ENCODE measurements at regions not wholly inside any gene's neighbourhood (a gene's known extent, or its start where the extent isn't known, plus 50 kb on each side); places are given as distances from the start of the nearest gene placed in this dataset.

GRCh38 chr21:35900539-35900938 lies 159.8 kb downstream of the SETD4 start:
- H3K9me3 ChIP-seq = no peaks in the 10 kb centered on the region
- H3K4me3 ChIP-seq = no peak overlapping the region
- no peaks in the 10 kb centered on the region for H3K36me3 ChIP-seq
- intact Hi-C loops (cut with DNase I; ENCODE audit: low total_unique reads) = no loop called here
- H3K27ac ChIP-seq = no peak overlapping the region
- H3K27me3 ChIP-seq = no peaks in the 10 kb centered on the region
- no peak for DNase-seq
- ATAC-seq = no peak
- no peaks in the 10 kb centered on the region for H3K4me1 ChIP-seq
- in situ Hi-C loops (cut with MboI; ENCODE audit: low sequenced_read_pairs in 4 of 4) = no loop called here
- TF ChIP-seq CTCF (IDR thresholded peaks at IDR 0.05 in 4 of 5, conservative IDR thresholded peaks at IDR 0.05 in 1 of 5) (no peak), POLR2A (IDR thresholded peaks at IDR 0.05) (no peak)

- Histone ChIP-seq H3K4me3 (no peak overlapping the region), H3K27ac (no peak overlapping the region), H3K9me3 (no peaks in the 10 kb centered on the region), H3K4me1 (no peaks in the 10 kb centered on the region), H3K27me3 (no peaks in the 10 kb centered on the region), H3K36me3 (no peaks in the 10 kb centered on the region)
- intact Hi-C loops (cut with DNase I; ENCODE audit: low total_unique reads) = no loop called here
- in situ Hi-C loops (cut with MboI; ENCODE audit: low sequenced_read_pairs in 4 of 4) = no loop called here
- TF ChIP-seq CTCF (IDR thresholded peaks at IDR 0.05 in 4 of 5, conservative IDR thresholded peaks at IDR 0.05 in 1 of 5) (no peak), POLR2A (IDR thresholded peaks at IDR 0.05) (no peak)
- DNase-seq (no peak), ATAC-seq (no peak)
Observed at GRCh38 chr21:35896060-35896459, 164.3 kb downstream of the SETD4 start.

GRCh38 chr21:35895598-35895997 lies 164.7 kb downstream of the SETD4 start:
- Histone ChIP-seq H3K4me1 (no peaks in the 10 kb centered on the region), H3K4me3 (no peak overlapping the region), H3K9me3 (no peaks in the 10 kb centered on the region), H3K27ac (no peak overlapping the region), H3K27me3 (no peaks in the 10 kb centered on the region), H3K36me3 (no peaks in the 10 kb centered on the region)
- intact Hi-C loops (cut with DNase I; ENCODE audit: low total_unique reads) (no loop called here), in situ Hi-C loops (cut with MboI; ENCODE audit: low sequenced_read_pairs in 4 of 4) (no loop called here)
- no peak for ATAC-seq
- no peak for TF ChIP-seq CTCF (IDR thresholded peaks at IDR 0.05 in 4 of 5, conservative IDR thresholded peaks at IDR 0.05 in 1 of 5)
- TF ChIP-seq POLR2A (IDR thresholded peaks at IDR 0.05) = no peak
- DNase-seq = no peak

GRCh38 chr21:35893156-35893555 lies 167.2 kb downstream of the SETD4 start:
- no peaks in the 10 kb centered on the region for H3K9me3 ChIP-seq
- no peak for TF ChIP-seq CTCF (IDR thresholded peaks at IDR 0.05 in 4 of 5, conservative IDR thresholded peaks at IDR 0.05 in 1 of 5)
- TF ChIP-seq POLR2A (IDR thresholded peaks at IDR 0.05) = no peak
- H3K4me3 ChIP-seq = no peak overlapping the region
- no peaks in the 10 kb centered on the region for H3K36me3 ChIP-seq
- intact Hi-C loops (cut with DNase I; ENCODE audit: low total_unique reads) = no loop called here
- no peaks in the 10 kb centered on the region for H3K4me1 ChIP-seq
- DNase-seq = no peak
- H3K27ac ChIP-seq = no peak overlapping the region
- ATAC-seq = no peak
- in situ Hi-C loops (cut with MboI; ENCODE audit: low sequenced_read_pairs in 4 of 4) = no loop called here
- no peaks in the 10 kb centered on the region for H3K27me3 ChIP-seq

- Histone ChIP-seq H3K27me3 (peaks cover 0 to 4% (median 0%) of the 10 kb centered on the region in 3 donors), H3K9me3 (no peaks in the 10 kb centered on the region), H3K4me1 (no peaks in the 10 kb centered on the region), H3K27ac (no peak overlapping the region), H3K4me3 (no peak overlapping the region), H3K36me3 (no peaks in the 10 kb centered on the region)
- ATAC-seq (no peak), DNase-seq (no peak)
- TF ChIP-seq POLR2A (IDR thresholded peaks at IDR 0.05) (no peak), CTCF (IDR thresholded peaks at IDR 0.05 in 4 of 5, conservative IDR thresholded peaks at IDR 0.05 in 1 of 5) (no peak)
- intact Hi-C loops (cut with DNase I; ENCODE audit: low total_unique reads) = no loop called here
- in situ Hi-C loops (cut with MboI; ENCODE audit: low sequenced_read_pairs in 4 of 4) = no loop called here
Observed at GRCh38 chr21:35886887-35887286, 173.4 kb downstream of the SETD4 start.
